ENCODE measurements at regions not wholly inside any gene's neighbourhood (a gene's known extent, or its start where the extent isn't known, plus 50 kb on each side); places are given as distances from the start of the nearest gene placed in this dataset.

DNA sequence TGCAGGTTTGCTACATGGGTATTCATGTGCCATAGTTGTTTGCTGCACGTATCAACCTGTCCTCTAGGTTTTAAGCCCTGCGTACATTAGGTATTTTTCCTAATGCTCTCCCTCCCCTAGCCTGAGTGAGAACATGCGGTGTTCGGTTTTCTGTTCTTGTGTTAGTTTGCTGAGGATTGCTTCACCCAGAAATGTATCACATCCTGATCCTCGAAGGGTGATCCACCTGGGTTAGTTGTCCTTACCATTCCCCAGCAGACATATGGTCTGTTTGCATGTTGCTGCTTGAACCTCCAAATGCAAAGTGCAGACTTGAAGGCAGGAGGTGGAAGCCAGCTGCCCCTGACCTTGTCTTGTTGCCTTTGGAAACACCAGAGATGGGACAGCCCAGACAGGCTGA lies 161.5 kb upstream of the WDR1 start (continued):
- TF ChIP-seq TCF3 (IDR thresholded peaks at IDR 0.05; ENCODE audit: borderline replicate concordance, insufficient read depth, low read depth, low read length), result no peak
- no peak for TF ChIP-seq NR2C1 (IDR thresholded peaks at IDR 0.05)
- TF ChIP-seq HDGF (IDR thresholded peaks at IDR 0.05), result no peak
- no peak for TF ChIP-seq EZH2 (IDR thresholded peaks at IDR 0.05; ENCODE audit: borderline replicate concordance, control insufficient read depth, low read depth, low read length)
- no peak for TF ChIP-seq ZNF217 (IDR thresholded peaks at IDR 0.05)
- no peak for TF ChIP-seq DPF2 (IDR thresholded peaks at IDR 0.05)
- no peak for TF ChIP-seq SIX5 (IDR thresholded peaks at IDR 0.05; ENCODE audit: low read depth, low read length, severe bottlenecking)
- TF ChIP-seq, protein P1, sequence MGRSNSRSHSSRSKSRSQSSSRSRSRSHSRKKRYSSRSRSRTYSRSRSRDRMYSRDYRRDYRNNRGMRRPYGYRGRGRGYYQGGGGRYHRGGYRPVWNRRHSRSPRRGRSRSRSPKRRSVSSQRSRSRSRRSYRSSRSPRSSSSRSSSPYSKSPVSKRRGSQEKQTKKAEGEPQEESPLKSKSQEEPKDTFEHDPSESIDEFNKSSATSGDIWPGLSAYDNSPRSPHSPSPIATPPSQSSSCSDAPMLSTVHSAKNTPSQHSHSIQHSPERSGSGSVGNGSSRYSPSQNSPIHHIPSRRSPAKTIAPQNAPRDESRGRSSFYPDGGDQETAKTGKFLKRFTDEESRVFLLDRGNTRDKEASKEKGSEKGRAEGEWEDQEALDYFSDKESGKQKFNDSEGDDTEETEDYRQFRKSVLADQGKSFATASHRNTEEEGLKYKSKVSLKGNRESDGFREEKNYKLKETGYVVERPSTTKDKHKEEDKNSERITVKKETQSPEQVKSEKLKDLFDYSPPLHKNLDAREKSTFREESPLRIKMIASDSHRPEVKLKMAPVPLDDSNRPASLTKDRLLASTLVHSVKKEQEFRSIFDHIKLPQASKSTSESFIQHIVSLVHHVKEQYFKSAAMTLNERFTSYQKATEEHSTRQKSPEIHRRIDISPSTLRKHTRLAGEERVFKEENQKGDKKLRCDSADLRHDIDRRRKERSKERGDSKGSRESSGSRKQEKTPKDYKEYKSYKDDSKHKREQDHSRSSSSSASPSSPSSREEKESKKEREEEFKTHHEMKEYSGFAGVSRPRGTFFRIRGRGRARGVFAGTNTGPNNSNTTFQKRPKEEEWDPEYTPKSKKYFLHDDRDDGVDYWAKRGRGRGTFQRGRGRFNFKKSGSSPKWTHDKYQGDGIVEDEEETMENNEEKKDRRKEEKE (IDR thresholded peaks at IDR 0.05), result no peak
- TF ChIP-seq, protein P2, sequence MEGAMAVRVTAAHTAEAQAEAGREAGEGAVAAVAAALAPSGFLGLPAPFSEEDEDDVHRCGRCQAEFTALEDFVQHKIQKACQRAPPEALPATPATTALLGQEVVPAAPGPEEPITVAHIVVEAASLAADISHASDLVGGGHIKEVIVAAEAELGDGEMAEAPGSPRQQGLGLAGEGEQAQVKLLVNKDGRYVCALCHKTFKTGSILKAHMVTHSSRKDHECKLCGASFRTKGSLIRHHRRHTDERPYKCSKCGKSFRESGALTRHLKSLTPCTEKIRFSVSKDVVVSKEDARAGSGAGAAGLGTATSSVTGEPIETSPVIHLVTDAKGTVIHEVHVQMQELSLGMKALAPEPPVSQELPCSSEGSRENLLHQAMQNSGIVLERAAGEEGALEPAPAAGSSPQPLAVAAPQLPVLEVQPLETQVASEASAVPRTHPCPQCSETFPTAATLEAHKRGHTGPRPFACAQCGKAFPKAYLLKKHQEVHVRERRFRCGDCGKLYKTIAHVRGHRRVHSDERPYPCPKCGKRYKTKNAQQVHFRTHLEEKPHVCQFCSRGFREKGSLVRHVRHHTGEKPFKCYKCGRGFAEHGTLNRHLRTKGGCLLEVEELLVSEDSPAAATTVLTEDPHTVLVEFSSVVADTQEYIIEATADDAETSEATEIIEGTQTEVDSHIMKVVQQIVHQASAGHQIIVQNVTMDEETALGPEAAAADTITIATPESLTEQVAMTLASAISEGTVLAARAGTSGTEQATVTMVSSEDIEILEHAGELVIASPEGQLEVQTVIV (IDR thresholded peaks at IDR 0.05; ENCODE audit: borderline replicate concordance, partially characterized antibody), result no peak
- TF ChIP-seq YY1 (IDR thresholded peaks at IDR 0.05; ENCODE audit: low read depth, low read length), result no peak
- TF ChIP-seq GABPA (IDR thresholded peaks at IDR 0.05; ENCODE audit: low read depth), result no peak
